AG04450 (cell line): ENCODE measurements at regions not wholly inside any gene's neighbourhood (a gene's known extent, or its start where the extent isn't known, plus 50 kb on each side); places are given as distances from the start of the nearest gene placed in this dataset.
"Not testable (repeated sequence)": the region's sequence is repeated elsewhere in the genome, so short reads cannot be mapped to it uniquely, and the experiment has no call there.

ENCODE experiments used
- CTCF ChIA-PET: fragments of 300-600, 350-600 bp; formaldehyde crosslinking; extraction: SDS; loops from one replicate; lab custom pipeline; 2022; ENCODE audit warnings: antibody characterized with exemption, inconsistent platforms; lab: Charles Lee
- POLR2A ChIA-PET: fragments of 350-600 bp; formaldehyde crosslinking; extraction: SDS; loops from one replicate; lab custom pipeline; 2021; ENCODE audit warnings: antibody characterized with exemption, inconsistent platforms; lab: Yijun Ruan, JAX
- DNase-seq: peaks from one replicate; pipeline ENCODE4 v3.0.0-alpha.2; 2011; ENCODE audit warnings: low read depth, low spot score
- H3K27ac ChIP-seq: one replicate; pipeline ENCODE4 v1.5.1; 2012; ENCODE audit warnings: low read depth, low read length, control low read depth
- H3K27me3 ChIP-seq: one replicate; pipeline ENCODE4 v1.6.0; 2012; ENCODE audit warnings: low read length; ENCODE audit not compliant: control insufficient read depth, insufficient read depth
- H3K4me3 ChIP-seq: 2 replicates; pipeline ENCODE4 v1.5.1; 2011; ENCODE audit warnings: mild to moderate bottlenecking, low read depth, low read length, control low read depth
- H3K9me3 ChIP-seq: 2 replicates; pipeline ENCODE4 v1.5.1; 2012; ENCODE audit warnings: low read length; ENCODE audit not compliant: control insufficient read depth, insufficient read depth
- TF ChIP-seq, protein P1 (sequence below): IDR thresholded peaks from 2 replicates; pipeline ENCODE4 v1.5.1; 2011; ENCODE audit warnings: low read depth, low read length, control low read depth, inconsistent platforms

DNA sequence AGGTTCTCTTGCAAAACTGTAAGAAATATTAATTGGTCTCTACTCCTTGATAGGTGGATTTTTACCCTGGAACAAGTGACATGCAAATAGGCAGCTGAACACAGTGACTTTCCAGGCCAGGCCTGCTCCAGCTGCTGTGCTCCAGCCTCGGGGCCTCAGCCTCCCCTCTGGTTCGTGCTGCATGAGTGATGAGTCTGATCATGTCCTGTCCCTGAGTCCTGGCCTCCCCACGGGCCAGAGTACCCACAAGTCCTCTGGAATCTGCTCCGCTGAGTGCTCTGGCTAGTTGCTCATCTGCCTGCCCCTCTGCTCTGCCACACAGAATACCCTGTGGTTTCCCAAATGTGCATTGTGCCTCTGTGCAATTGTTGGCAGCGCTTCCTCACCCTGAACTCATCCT, 80.1 kb upstream of the PDZD8 start:
- TF ChIP-seq, protein P1, sequence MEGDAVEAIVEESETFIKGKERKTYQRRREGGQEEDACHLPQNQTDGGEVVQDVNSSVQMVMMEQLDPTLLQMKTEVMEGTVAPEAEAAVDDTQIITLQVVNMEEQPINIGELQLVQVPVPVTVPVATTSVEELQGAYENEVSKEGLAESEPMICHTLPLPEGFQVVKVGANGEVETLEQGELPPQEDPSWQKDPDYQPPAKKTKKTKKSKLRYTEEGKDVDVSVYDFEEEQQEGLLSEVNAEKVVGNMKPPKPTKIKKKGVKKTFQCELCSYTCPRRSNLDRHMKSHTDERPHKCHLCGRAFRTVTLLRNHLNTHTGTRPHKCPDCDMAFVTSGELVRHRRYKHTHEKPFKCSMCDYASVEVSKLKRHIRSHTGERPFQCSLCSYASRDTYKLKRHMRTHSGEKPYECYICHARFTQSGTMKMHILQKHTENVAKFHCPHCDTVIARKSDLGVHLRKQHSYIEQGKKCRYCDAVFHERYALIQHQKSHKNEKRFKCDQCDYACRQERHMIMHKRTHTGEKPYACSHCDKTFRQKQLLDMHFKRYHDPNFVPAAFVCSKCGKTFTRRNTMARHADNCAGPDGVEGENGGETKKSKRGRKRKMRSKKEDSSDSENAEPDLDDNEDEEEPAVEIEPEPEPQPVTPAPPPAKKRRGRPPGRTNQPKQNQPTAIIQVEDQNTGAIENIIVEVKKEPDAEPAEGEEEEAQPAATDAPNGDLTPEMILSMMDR: no peak
- no peak overlapping the region for H3K27ac ChIP-seq
- ChIA-PET POLR2A (no interaction called here), CTCF (no interaction called here)
- H3K27me3 ChIP-seq: no peaks in the 10 kb centered on the region
- no peak overlapping the region for H3K4me3 ChIP-seq
- H3K9me3 ChIP-seq: no peaks in the 10 kb centered on the region; the same call in 1 of the 2 replicates
- DNase-seq: no peak

DNA sequence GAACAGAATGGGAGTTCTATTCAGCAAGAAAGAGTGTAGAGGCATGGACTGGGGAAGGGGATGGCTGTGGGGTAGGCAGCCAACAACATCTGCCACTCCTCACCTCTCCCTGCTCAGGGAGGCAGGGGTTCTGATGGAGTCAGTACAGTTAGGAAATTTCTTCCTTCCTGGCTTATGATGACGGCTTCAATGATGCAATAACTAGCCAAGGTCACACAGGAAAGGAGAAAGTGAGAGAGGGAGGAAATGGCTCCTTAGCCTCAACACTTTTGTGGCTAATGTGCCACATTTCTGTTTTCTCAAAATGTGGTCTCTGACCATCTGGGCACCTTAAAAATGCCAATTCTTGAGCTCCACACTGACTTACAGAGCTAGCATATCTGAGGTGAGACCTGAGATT, 79.3 kb upstream of the PDZD8 start:
- no peaks in the 10 kb centered on the region for H3K27me3 ChIP-seq
- POLR2A ChIA-PET: no interaction called here
- no peak for DNase-seq

DNA sequence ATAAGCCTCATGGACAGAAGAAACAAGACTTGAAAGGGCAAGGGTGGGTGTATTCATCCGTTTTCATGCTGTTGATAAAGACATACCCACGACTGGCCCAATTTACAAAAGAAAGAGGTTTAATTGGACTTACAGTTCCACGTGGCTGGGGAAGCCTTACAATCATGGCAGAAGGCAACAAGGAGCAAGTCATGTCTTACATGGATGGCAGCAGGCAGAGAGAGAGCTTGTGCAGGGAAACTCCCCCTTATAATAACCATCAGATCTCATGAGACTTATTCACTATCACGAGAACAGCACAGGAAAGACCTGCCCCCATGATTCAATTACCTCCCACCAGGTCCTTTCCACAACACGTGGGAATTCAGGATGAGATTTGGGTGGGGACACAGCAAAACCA, 78.2 kb upstream of the PDZD8 start:
- POLR2A ChIA-PET: not testable (repeated sequence)
- CTCF ChIA-PET: interaction anchor here (2.6 kb wide), 1 partner anchor 11 kb away, joined by 21 read pairs; no protein-coding TSS in a partner anchor

More for the DNA sequence above, 79.3 kb upstream of the PDZD8 start:
- Histone ChIP-seq H3K9me3 (no peaks in the 10 kb centered on the region; the same call in 1 of the 2 replicates), H3K4me3 (no peak overlapping the region), H3K27ac (no peak overlapping the region)
- TF ChIP-seq, protein P1: no peak
- CTCF ChIA-PET: no interaction called here

DNA sequence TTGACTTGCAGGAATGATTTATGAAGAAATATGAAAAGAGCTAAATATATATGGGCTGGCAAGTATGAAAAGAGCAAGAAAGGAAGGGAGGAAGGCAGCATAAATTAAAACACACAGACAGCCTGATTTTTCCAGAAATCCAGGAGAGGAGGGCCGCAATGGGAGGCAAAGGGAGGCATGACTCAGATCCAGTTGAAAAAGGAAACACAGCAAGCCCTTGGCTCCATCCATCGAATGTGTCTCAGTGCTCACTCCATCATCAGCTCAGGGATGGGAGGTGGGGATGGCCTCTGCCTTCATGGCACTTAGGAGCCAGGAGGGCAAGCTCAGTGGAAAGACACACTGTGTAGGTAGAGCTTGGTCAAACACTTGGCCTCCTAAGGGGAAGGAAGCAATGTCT, 75.7 kb upstream of the PDZD8 start:
- Histone ChIP-seq H3K4me3 (no peak overlapping the region), H3K27me3 (no peaks in the 10 kb centered on the region), H3K27ac (no peak overlapping the region), H3K9me3 (no peaks in the 10 kb centered on the region; the same call in 1 of the 2 replicates)
- ChIA-PET CTCF (interaction anchor here (2.6 to 3.9 kb wide), 2 partner anchors 8 to 234 kb away, joined by 21 to 25 read pairs; no protein-coding TSS in a partner anchor), POLR2A (no interaction called here)
- TF ChIP-seq, protein P1: no peak
- no peak for DNase-seq

More for the DNA sequence above, 78.2 kb upstream of the PDZD8 start:
- not testable (repeated sequence) for DNase-seq, H3K4me3 ChIP-seq, H3K27me3 ChIP-seq, H3K9me3 ChIP-seq, H3K27ac ChIP-seq

DNA sequence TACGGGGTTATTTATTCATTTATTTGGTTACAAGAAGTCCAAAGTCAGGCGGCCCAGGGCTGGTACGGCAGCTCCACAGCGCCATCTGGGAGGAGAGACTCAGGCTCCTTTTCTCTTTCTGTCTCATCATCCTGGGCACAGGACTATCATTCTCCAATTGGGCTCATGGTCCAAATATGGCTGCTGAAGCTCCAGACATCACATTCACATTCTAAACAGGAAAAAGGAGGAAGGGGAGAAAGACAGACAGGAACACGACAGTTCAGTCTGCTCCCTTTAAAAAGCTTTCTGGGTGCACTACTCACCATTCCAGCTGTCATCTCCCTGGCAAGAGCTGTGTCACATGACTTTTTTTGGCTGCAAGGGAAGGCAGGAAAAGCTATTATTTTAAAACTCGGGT, 74.4 kb upstream of the PDZD8 start:
- no peak for DNase-seq
- TF ChIP-seq, protein P1: peak; percentile 10; the same call in 1 of the 2 replicates
- H3K9me3 ChIP-seq: no peaks in the 10 kb centered on the region
- POLR2A ChIA-PET: no interaction called here
- CTCF ChIA-PET: interaction anchor here (0.5 to 3.9 kb wide), 3 partner anchors 12 to 635 kb away, joined by 3 to 25 read pairs (median 8); no protein-coding TSS in a partner anchor
- H3K27ac ChIP-seq: no peak overlapping the region
- H3K4me3 ChIP-seq: no peak overlapping the region
- no peaks in the 10 kb centered on the region for H3K27me3 ChIP-seq
